GM13976 (cell line): ENCODE measurements at regions not wholly inside any gene's neighbourhood (a gene's known extent, or its start where the extent isn't known, plus 50 kb on each side); places are given as distances from the start of the nearest gene placed in this dataset.

Source experiments
- DNase-seq: peaks from one replicate; pipeline ENCODE4 v3.0.0; 2012; ENCODE audit warnings: low spot score
- CTCF ChIP-seq: IDR thresholded peaks from 2 replicates; pipeline ENCODE4 v1.5.1; 2012; ENCODE audit warnings: borderline replicate concordance, mild to moderate bottlenecking; ENCODE audit not compliant: insufficient read depth; ENCODE audit errors: extremely low read depth, missing control alignments, control extremely low read depth
- in situ Hi-C: fragments of 300-500 bp; cut with MboI; formaldehyde crosslinking; loops from one replicate; pipeline ENCODE4 v1.12.0; 2022; ENCODE audit warnings: low sequenced_read_pairs, mixed read lengths, inconsistent platforms; ENCODE audit not compliant: unreplicated experiment

GRCh38 chr4:141501395-141501794 is 135.0 kb upstream of the IL15 start:
- DNase-seq = no peak

DNA sequence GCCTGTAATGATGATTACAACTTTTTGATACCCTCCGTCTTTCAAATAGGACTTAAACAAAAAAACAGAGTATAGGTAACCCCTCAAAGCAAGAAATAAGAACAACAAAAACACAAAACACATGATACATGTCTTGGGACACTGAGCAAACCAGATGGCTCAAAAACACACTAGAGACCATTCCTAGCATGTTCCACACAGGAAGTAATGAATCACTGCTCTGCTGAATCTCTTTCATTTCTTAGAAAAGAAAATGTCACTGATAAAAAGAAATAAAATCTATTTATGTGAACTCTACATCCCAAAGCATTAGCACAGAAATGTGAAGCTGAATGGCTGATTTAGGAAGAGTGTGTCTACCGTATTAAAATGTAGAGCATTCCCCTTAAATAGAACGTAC is 134.5 kb upstream of the IL15 start:
- in situ Hi-C loops = no loop called here
- no peak for DNase-seq
- no peak for TF ChIP-seq CTCF

More at GRCh38 chr4:141501395-141501794, 135.0 kb upstream of the IL15 start:
- TF ChIP-seq CTCF = no peak
- in situ Hi-C loops = no loop called here

DNA sequence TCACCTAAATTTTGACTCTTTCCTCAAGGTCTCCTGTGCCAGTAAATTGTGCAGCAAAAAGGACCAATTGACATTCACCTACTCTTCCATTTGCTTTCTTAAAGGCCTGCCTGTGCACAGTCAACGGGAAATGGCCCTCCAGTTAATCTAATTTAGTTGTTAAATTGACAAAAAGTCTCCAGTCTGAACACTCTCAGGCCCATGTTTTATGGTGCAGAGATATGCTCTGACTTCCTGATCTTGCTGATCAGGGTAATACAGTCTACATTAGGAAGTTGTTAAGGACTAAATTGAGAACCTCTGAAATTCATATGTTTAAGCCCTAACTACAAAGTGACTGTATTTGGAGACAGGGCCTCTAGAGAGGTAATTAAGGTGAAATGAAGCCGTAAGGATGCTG is 133.6 kb upstream of the IL15 start:
- in situ Hi-C loops = no loop called here
- no peak for DNase-seq
- no peak for TF ChIP-seq CTCF

DNA sequence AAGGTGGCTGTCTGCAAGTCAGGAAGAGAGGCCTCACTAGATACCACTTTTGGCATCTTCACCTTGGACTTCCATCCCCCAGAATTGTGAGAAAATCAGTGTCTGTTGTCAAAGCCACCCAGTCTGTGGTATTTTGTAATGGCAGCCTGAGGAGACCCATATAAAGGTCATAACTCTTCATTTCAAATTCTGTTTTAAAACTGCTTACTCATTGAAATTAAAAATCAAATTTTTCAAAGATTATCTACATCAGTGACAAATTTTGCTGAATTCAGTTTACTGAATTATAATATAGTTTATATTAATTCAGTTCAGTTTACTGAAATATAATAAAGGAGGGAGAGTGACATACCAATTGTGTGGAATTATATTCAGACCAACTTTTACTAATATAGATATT is 133.1 kb upstream of the IL15 start:
- DNase-seq = no peak
- TF ChIP-seq CTCF = no peak
- in situ Hi-C loops = no loop called here

- TF ChIP-seq CTCF = no peak
- DNase-seq = no peak
- in situ Hi-C loops = no loop called here
These were observed 125.3 kb upstream of the IL15 start for GRCh38 chr4:141511055-141511454.

DNA sequence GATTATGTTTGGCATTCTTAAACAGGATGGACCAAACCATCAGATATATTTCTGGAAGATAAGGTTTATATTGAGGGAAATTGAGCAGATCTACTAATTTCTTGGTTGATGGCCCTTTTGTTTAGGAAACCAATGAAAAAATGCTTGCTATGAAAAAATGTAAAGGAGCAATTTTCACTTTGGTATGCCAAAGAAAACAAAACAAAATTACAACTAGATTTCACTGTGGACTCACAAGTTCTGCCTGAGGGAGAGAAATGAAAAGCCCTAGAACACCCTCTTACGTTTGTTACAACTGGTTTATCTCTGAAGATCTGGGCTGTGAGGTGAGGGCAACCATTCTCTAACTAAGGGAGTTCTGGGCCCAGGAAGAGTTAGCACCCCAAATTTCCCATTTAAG is 122.5 kb upstream of the IL15 start:
- no peak for DNase-seq
- no peak for TF ChIP-seq CTCF
- in situ Hi-C loops = no loop called here

DNA sequence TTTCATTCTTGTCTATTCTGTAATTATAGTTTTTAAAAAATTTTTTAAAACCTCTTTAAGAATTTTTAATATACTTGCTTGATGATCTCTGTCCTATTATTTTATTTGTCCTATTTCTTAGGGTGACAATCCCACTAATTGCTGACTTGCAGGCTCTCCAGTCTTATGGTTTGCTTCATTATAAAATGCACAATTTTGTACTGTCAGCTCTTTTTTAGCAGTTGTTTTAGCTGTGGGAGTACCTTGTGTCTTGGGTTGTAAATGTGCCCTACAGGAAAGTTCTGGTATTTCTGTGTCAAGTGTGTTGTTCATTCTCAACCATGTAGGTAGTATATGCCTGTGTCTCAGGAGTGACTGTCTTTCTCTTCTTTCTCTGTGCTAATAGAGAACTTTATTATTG is 118.2 kb upstream of the IL15 start:
- no peak for DNase-seq
- in situ Hi-C loops = no loop called here
- TF ChIP-seq CTCF = no peak
